ENCODE measurements at regions not wholly inside any gene's neighbourhood (a gene's known extent, or its start where the extent isn't known, plus 50 kb on each side); places are given as distances from the start of the nearest gene placed in this dataset.
"Not testable (repeated sequence)": the region's sequence is repeated elsewhere in the genome, so short reads cannot be mapped to it uniquely, and the experiment has no call there.

GRCh38 chr3:125774433-125775034, 179.2 kb upstream of the OSBPL11 start:
- BruUV-seq (replicated peaks); H3K36me3 ChIP-seq (ENCODE audit: insufficient read depth, low read length); H3K4me1 ChIP-seq (ENCODE audit: insufficient read depth, low read length, poor library complexity, severe bottlenecking); H3K9me3 ChIP-seq (ENCODE audit: low read length); H3K4me3 ChIP-seq (ENCODE audit: low read depth, low read length, poor library complexity, severe bottlenecking); H3K9me2 ChIP-seq (ENCODE audit: insufficient read depth, low read length); H3K4me2 ChIP-seq (ENCODE audit: low read length); intact Hi-C loops (cut with micrococcal nuclease; ENCODE audit: unreplicated experiment); DNase-seq (ENCODE audit: low spot score); H3K27ac ChIP-seq (ENCODE audit: low read depth, low read length, poor library complexity, severe bottlenecking); CTCF ChIA-PET (ENCODE audit: unreplicated experiment); POLR2A ChIA-PET; H2AFZ ChIP-seq (ENCODE audit: low read length); H4K20me1 ChIP-seq (ENCODE audit: insufficient read depth, low read length); H3K79me2 ChIP-seq (ENCODE audit: insufficient read depth, low read depth, low read length): not testable (repeated sequence)

- H3K4me1 ChIP-seq (ENCODE audit: insufficient read depth, low read length, poor library complexity, severe bottlenecking); H2AFZ ChIP-seq (ENCODE audit: low read length); H3K36me3 ChIP-seq (ENCODE audit: insufficient read depth, low read length); DNase-seq (ENCODE audit: low spot score); BruUV-seq (replicated peaks); intact Hi-C loops (cut with micrococcal nuclease; ENCODE audit: unreplicated experiment); H3K4me3 ChIP-seq (ENCODE audit: low read depth, low read length, poor library complexity, severe bottlenecking); CTCF ChIA-PET (ENCODE audit: unreplicated experiment); H3K79me2 ChIP-seq (ENCODE audit: insufficient read depth, low read depth, low read length); H3K27ac ChIP-seq (ENCODE audit: low read depth, low read length, poor library complexity, severe bottlenecking); H3K9me2 ChIP-seq (ENCODE audit: insufficient read depth, low read length); H3K9me3 ChIP-seq (ENCODE audit: low read length); H4K20me1 ChIP-seq (ENCODE audit: insufficient read depth, low read length); POLR2A ChIA-PET; H3K4me2 ChIP-seq (ENCODE audit: low read length): not testable (repeated sequence)
Measured at GRCh38 chr3:125775106-125775505, 179.8 kb upstream of the OSBPL11 start.

GRCh38 chr3:125775606-125776294, 180.5 kb upstream of the OSBPL11 start:
- CTCF ChIA-PET (ENCODE audit: unreplicated experiment); H2AFZ ChIP-seq (ENCODE audit: low read length); H4K20me1 ChIP-seq (ENCODE audit: insufficient read depth, low read length); DNase-seq (ENCODE audit: low spot score); intact Hi-C loops (cut with micrococcal nuclease; ENCODE audit: unreplicated experiment); POLR2A ChIA-PET; H3K36me3 ChIP-seq (ENCODE audit: insufficient read depth, low read length); H3K27ac ChIP-seq (ENCODE audit: low read depth, low read length, poor library complexity, severe bottlenecking); BruUV-seq (replicated peaks); H3K4me2 ChIP-seq (ENCODE audit: low read length); H3K9me2 ChIP-seq (ENCODE audit: insufficient read depth, low read length); H3K9me3 ChIP-seq (ENCODE audit: low read length); H3K4me3 ChIP-seq (ENCODE audit: low read depth, low read length, poor library complexity, severe bottlenecking); H3K79me2 ChIP-seq (ENCODE audit: insufficient read depth, low read depth, low read length); H3K4me1 ChIP-seq (ENCODE audit: insufficient read depth, low read length, poor library complexity, severe bottlenecking): not testable (repeated sequence)

GRCh38 chr3:125779276-125779675, 184.0 kb upstream of the OSBPL11 start:
- H3K9me3 ChIP-seq (ENCODE audit: low read length); BruUV-seq (replicated peaks); H3K79me2 ChIP-seq (ENCODE audit: insufficient read depth, low read depth, low read length); H3K9me2 ChIP-seq (ENCODE audit: insufficient read depth, low read length); CTCF ChIA-PET (ENCODE audit: unreplicated experiment); H3K27ac ChIP-seq (ENCODE audit: low read depth, low read length, poor library complexity, severe bottlenecking); H3K4me3 ChIP-seq (ENCODE audit: low read depth, low read length, poor library complexity, severe bottlenecking); H3K4me1 ChIP-seq (ENCODE audit: insufficient read depth, low read length, poor library complexity, severe bottlenecking); H3K36me3 ChIP-seq (ENCODE audit: insufficient read depth, low read length); H3K4me2 ChIP-seq (ENCODE audit: low read length); H2AFZ ChIP-seq (ENCODE audit: low read length); H4K20me1 ChIP-seq (ENCODE audit: insufficient read depth, low read length); DNase-seq (ENCODE audit: low spot score); intact Hi-C loops (cut with micrococcal nuclease; ENCODE audit: unreplicated experiment); POLR2A ChIA-PET: not testable (repeated sequence)

- DNase-seq (ENCODE audit: low spot score); H3K79me2 ChIP-seq (ENCODE audit: insufficient read depth, low read depth, low read length); POLR2A ChIA-PET; H3K27ac ChIP-seq (ENCODE audit: low read depth, low read length, poor library complexity, severe bottlenecking); BruUV-seq (replicated peaks); H2AFZ ChIP-seq (ENCODE audit: low read length); H3K4me2 ChIP-seq (ENCODE audit: low read length); H3K4me1 ChIP-seq (ENCODE audit: insufficient read depth, low read length, poor library complexity, severe bottlenecking); H3K9me2 ChIP-seq (ENCODE audit: insufficient read depth, low read length); H3K4me3 ChIP-seq (ENCODE audit: low read depth, low read length, poor library complexity, severe bottlenecking); intact Hi-C loops (cut with micrococcal nuclease; ENCODE audit: unreplicated experiment); H4K20me1 ChIP-seq (ENCODE audit: insufficient read depth, low read length); H3K9me3 ChIP-seq (ENCODE audit: low read length); CTCF ChIA-PET (ENCODE audit: unreplicated experiment); H3K36me3 ChIP-seq (ENCODE audit: insufficient read depth, low read length): not testable (repeated sequence)
Measured at GRCh38 chr3:125779918-125780317, 184.6 kb upstream of the OSBPL11 start.

- H3K4me3 ChIP-seq (ENCODE audit: low read depth, low read length, poor library complexity, severe bottlenecking); H3K79me2 ChIP-seq (ENCODE audit: insufficient read depth, low read depth, low read length); H3K36me3 ChIP-seq (ENCODE audit: insufficient read depth, low read length); CTCF ChIA-PET (ENCODE audit: unreplicated experiment); H3K9me2 ChIP-seq (ENCODE audit: insufficient read depth, low read length); H3K9me3 ChIP-seq (ENCODE audit: low read length); DNase-seq (ENCODE audit: low spot score); intact Hi-C loops (cut with micrococcal nuclease; ENCODE audit: unreplicated experiment); H3K27ac ChIP-seq (ENCODE audit: low read depth, low read length, poor library complexity, severe bottlenecking); BruUV-seq (replicated peaks); H3K4me1 ChIP-seq (ENCODE audit: insufficient read depth, low read length, poor library complexity, severe bottlenecking); POLR2A ChIA-PET; H3K4me2 ChIP-seq (ENCODE audit: low read length); H4K20me1 ChIP-seq (ENCODE audit: insufficient read depth, low read length); H2AFZ ChIP-seq (ENCODE audit: low read length): not testable (repeated sequence)
Measured at GRCh38 chr3:125781678-125782077, 186.4 kb upstream of the OSBPL11 start.
